OCI-LY3 (cell line): ENCODE measurements at regions not wholly inside any gene's neighbourhood (a gene's known extent, or its start where the extent isn't known, plus 50 kb on each side); places are given as distances from the start of the nearest gene placed in this dataset.

ENCODE experiments used
- H2AFZ ChIP-seq: fragments of 200-600, 300-600 bp; shearing (Covaris generic); 2 replicates; pipeline ENCODE4 v1.6.0; 2014; ENCODE audit warnings: antibody characterized with exemption, low read depth, low read length
- H3K27ac ChIP-seq: fragments of 200-600, 300-600 bp; sonication (generic); 2 replicates; pipeline ENCODE4 v1.5.1; 2014; ENCODE audit warnings: mild to moderate bottlenecking, low read length, moderate library complexity, mixed read lengths
- H3K27me3 ChIP-seq: fragments of 200-600, 300-600 bp; sonication (generic); 2 replicates; pipeline ENCODE4 v1.6.1; 2014; ENCODE audit warnings: low read depth, low read length, mixed read lengths
- H3K36me3 ChIP-seq: fragments of 200-600, 300-600 bp; sonication (generic); replicated peaks from 2 replicates; pipeline ENCODE3; 2014; ENCODE audit warnings: low read depth, low read length, mixed read lengths
- H3K4me1 ChIP-seq: fragments of 300-600, 200-600 bp; sonication (generic); 2 replicates; pipeline ENCODE4 v1.6.1; 2014; ENCODE audit warnings: low read length, mixed read lengths
- H3K4me2 ChIP-seq: fragments of 200-600, 300-600 bp; sonication (generic); 2 replicates; pipeline ENCODE4 v1.6.1; 2014; ENCODE audit warnings: low read length, mixed read lengths
- H3K4me3 ChIP-seq: fragments of 300-600, 200-600 bp; sonication (generic); 2 replicates; pipeline ENCODE4 v1.5.1; 2014; ENCODE audit warnings: antibody characterized with exemption, mild to moderate bottlenecking, low read length, moderate library complexity
- H3K79me2 ChIP-seq: fragments of 300-600, 200-600 bp; shearing (Covaris generic); 2 replicates; pipeline ENCODE4 v1.6.1; 2014; ENCODE audit warnings: mild to moderate bottlenecking, low read length, mixed read lengths
- H3K9ac ChIP-seq: fragments of 300-600, 200-600 bp; shearing (Covaris generic); 2 replicates; pipeline ENCODE4 v1.6.0; 2014; ENCODE audit warnings: mild to moderate bottlenecking, low read length, moderate library complexity
- H3K9me3 ChIP-seq: fragments of 200-600, 300-600 bp; shearing (Covaris generic); 2 replicates; pipeline ENCODE4 v1.6.1; 2014; ENCODE audit warnings: low read length, mixed read lengths; ENCODE audit not compliant: insufficient read depth
- H4K20me1 ChIP-seq: fragments of 200-600, 300-600 bp; sonication (generic); 2 replicates; pipeline ENCODE4 v1.6.1; 2016; ENCODE audit warnings: low read length, mixed read lengths; ENCODE audit not compliant: insufficient read depth
- EZH2phosphoT487 ChIP-seq: fragments of 200-600 bp; shearing (Covaris generic); IDR thresholded peaks from 2 replicates; pipeline ENCODE4 v1.6.1; 2018; ENCODE audit warnings: antibody characterized with exemption, mixed run types, low read depth
- TF ChIP-seq, protein P1 (sequence below): fragments of 200-600, 300-600 bp; sonication (generic); IDR thresholded peaks from 2 replicates; pipeline ENCODE4 v1.5.1; 2014; ENCODE audit warnings: antibody characterized with exemption, low read length, low read depth

- H3K9me3 ChIP-seq, result no peaks in the 10 kb centered on the region
- no peak overlapping the region for H3K4me2 ChIP-seq
- no peak for TF ChIP-seq EZH2phosphoT487
- TF ChIP-seq, protein P1, sequence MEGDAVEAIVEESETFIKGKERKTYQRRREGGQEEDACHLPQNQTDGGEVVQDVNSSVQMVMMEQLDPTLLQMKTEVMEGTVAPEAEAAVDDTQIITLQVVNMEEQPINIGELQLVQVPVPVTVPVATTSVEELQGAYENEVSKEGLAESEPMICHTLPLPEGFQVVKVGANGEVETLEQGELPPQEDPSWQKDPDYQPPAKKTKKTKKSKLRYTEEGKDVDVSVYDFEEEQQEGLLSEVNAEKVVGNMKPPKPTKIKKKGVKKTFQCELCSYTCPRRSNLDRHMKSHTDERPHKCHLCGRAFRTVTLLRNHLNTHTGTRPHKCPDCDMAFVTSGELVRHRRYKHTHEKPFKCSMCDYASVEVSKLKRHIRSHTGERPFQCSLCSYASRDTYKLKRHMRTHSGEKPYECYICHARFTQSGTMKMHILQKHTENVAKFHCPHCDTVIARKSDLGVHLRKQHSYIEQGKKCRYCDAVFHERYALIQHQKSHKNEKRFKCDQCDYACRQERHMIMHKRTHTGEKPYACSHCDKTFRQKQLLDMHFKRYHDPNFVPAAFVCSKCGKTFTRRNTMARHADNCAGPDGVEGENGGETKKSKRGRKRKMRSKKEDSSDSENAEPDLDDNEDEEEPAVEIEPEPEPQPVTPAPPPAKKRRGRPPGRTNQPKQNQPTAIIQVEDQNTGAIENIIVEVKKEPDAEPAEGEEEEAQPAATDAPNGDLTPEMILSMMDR, result no peak
These were observed 902.1 kb upstream of the LCORL start for GRCh38 chr4:18923496-18924161.

GRCh38 chr4:18917689-18918088, 896.1 kb upstream of the LCORL start:
- H3K79me2 ChIP-seq, result no peaks in the 10 kb centered on the region
- H3K4me1 ChIP-seq, result no peaks in the 10 kb centered on the region
- no peak overlapping the region for H2AFZ ChIP-seq
- no peaks in the 10 kb centered on the region for H3K36me3 ChIP-seq
- TF ChIP-seq, protein P1, result no peak
- TF ChIP-seq EZH2phosphoT487, result no peak
- H4K20me1 ChIP-seq, result no peaks in the 10 kb centered on the region
- no peak overlapping the region for H3K27ac ChIP-seq
- no peaks in the 10 kb centered on the region for H3K27me3 ChIP-seq
- H3K9me3 ChIP-seq, result no peaks in the 10 kb centered on the region
- H3K4me3 ChIP-seq, result no peak overlapping the region
- no peak overlapping the region for H3K4me2 ChIP-seq
- H3K9ac ChIP-seq, result no peak overlapping the region

More at GRCh38 chr4:18923496-18924161, 902.1 kb upstream of the LCORL start:
- H3K79me2 ChIP-seq, result no peaks in the 10 kb centered on the region
- no peak overlapping the region for H3K27ac ChIP-seq
- H3K4me3 ChIP-seq, result no peak overlapping the region
- no peaks in the 10 kb centered on the region for H3K4me1 ChIP-seq
- no peaks in the 10 kb centered on the region for H3K36me3 ChIP-seq
- no peak overlapping the region for H2AFZ ChIP-seq
- H4K20me1 ChIP-seq, result no peaks in the 10 kb centered on the region
- H3K27me3 ChIP-seq, result no peaks in the 10 kb centered on the region
- no peak overlapping the region for H3K9ac ChIP-seq

GRCh38 chr4:18914182-18914581, 892.6 kb upstream of the LCORL start:
- Histone ChIP-seq H3K9me3 (no peaks in the 10 kb centered on the region), H4K20me1 (no peaks in the 10 kb centered on the region), H3K4me3 (no peak overlapping the region), H3K27ac (no peak overlapping the region), H3K36me3 (no peaks in the 10 kb centered on the region), H2AFZ (no peak overlapping the region), H3K27me3 (no peaks in the 10 kb centered on the region), H3K4me1 (no peaks in the 10 kb centered on the region), H3K4me2 (no peak overlapping the region), H3K79me2 (no peaks in the 10 kb centered on the region), H3K9ac (no peak overlapping the region)
- TF ChIP-seq EZH2phosphoT487, result no peak
- TF ChIP-seq, protein P1, result no peak

DNA sequence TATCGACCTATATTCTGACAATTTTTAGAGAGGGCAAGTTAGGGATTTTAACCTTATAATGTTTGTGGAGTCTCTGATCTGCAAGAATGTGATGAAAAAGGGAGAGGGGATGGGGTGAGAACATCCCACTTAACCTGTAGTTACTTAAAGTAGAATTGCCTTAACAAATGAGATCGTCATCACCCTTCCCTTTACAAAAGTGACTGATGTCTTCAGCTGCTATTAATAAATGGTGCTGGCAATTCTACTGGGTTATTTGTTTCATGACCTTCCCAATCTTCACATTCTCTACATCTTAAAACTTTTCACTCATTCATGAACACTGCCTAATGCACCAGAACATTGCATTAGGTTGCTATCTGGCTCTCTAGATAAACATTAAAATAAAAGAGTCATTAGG, 873.4 kb upstream of the LCORL start:
- TF ChIP-seq, protein P1, result no peak
- TF ChIP-seq EZH2phosphoT487, result no peak
- Histone ChIP-seq H3K27me3 (no peaks in the 10 kb centered on the region), H3K36me3 (no peaks in the 10 kb centered on the region), H4K20me1 (no peaks in the 10 kb centered on the region), H3K79me2 (no peaks in the 10 kb centered on the region), H3K9ac (no peak overlapping the region), H3K9me3 (no peaks in the 10 kb centered on the region), H3K4me3 (no peak overlapping the region), H3K4me2 (no peak overlapping the region), H2AFZ (no peak overlapping the region), H3K27ac (no peak overlapping the region), H3K4me1 (no peaks in the 10 kb centered on the region)
